ENCODE measurements at regions not wholly inside any gene's neighbourhood (a gene's known extent, or its start where the extent isn't known, plus 50 kb on each side); places are given as distances from the start of the nearest gene placed in this dataset.
"Not testable (repeated sequence)": the region's sequence is repeated elsewhere in the genome, so short reads cannot be mapped to it uniquely, and the experiment has no call there.

DNA sequence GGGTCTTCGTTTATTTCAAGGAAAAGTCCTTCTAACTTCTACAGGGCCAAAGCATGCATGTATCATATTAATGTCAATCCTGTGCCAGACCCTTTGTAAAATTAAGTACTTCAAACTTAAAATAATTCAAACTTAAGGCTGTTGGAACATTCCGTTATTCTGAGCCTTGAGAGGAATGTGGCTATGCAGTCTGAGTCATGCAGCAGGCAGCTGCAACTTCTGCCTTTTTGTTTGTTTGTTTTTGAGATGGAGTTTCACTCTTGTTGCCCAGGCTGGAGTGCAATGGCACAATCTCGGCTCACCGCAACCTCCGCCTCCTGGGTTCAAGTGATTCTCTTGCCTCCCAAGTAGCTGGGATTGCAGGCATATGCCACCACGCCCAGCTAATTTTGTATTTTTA lies 67.0 kb upstream of the WSCD1 start:
- TF ChIP-seq, protein P1, sequence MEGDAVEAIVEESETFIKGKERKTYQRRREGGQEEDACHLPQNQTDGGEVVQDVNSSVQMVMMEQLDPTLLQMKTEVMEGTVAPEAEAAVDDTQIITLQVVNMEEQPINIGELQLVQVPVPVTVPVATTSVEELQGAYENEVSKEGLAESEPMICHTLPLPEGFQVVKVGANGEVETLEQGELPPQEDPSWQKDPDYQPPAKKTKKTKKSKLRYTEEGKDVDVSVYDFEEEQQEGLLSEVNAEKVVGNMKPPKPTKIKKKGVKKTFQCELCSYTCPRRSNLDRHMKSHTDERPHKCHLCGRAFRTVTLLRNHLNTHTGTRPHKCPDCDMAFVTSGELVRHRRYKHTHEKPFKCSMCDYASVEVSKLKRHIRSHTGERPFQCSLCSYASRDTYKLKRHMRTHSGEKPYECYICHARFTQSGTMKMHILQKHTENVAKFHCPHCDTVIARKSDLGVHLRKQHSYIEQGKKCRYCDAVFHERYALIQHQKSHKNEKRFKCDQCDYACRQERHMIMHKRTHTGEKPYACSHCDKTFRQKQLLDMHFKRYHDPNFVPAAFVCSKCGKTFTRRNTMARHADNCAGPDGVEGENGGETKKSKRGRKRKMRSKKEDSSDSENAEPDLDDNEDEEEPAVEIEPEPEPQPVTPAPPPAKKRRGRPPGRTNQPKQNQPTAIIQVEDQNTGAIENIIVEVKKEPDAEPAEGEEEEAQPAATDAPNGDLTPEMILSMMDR (conservative IDR thresholded peaks at IDR 0.05; ENCODE audit: low read depth in 2 of 2), result not testable (repeated sequence)
- TF ChIP-seq EZH2phosphoT487 (IDR thresholded peaks at IDR 0.05; ENCODE audit: unreplicated experiment); CREB1 (CRISPR knock-in tag; IDR thresholded peaks at IDR 0.05; ENCODE audit: low read depth); EZH2 (IDR thresholded peaks at IDR 0.05; ENCODE audit: low read depth, unreplicated experiment); POLR2AphosphoS5 (IDR thresholded peaks at IDR 0.05; ENCODE audit: low read depth): not testable (repeated sequence)
- TF ChIP-seq, protein P2, sequence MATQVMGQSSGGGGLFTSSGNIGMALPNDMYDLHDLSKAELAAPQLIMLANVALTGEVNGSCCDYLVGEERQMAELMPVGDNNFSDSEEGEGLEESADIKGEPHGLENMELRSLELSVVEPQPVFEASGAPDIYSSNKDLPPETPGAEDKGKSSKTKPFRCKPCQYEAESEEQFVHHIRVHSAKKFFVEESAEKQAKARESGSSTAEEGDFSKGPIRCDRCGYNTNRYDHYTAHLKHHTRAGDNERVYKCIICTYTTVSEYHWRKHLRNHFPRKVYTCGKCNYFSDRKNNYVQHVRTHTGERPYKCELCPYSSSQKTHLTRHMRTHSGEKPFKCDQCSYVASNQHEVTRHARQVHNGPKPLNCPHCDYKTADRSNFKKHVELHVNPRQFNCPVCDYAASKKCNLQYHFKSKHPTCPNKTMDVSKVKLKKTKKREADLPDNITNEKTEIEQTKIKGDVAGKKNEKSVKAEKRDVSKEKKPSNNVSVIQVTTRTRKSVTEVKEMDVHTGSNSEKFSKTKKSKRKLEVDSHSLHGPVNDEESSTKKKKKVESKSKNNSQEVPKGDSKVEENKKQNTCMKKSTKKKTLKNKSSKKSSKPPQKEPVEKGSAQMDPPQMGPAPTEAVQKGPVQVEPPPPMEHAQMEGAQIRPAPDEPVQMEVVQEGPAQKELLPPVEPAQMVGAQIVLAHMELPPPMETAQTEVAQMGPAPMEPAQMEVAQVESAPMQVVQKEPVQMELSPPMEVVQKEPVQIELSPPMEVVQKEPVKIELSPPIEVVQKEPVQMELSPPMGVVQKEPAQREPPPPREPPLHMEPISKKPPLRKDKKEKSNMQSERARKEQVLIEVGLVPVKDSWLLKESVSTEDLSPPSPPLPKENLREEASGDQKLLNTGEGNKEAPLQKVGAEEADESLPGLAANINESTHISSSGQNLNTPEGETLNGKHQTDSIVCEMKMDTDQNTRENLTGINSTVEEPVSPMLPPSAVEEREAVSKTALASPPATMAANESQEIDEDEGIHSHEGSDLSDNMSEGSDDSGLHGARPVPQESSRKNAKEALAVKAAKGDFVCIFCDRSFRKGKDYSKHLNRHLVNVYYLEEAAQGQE (IDR thresholded peaks at IDR 0.05; ENCODE audit: unreplicated experiment), result not testable (repeated sequence)
